ENCODE measurements at regions not wholly inside any gene's neighbourhood (a gene's known extent, or its start where the extent isn't known, plus 50 kb on each side); places are given as distances from the start of the nearest gene placed in this dataset.

- Histone ChIP-seq H3K23ac (ENCODE audit: low read depth, low read length) (no peak overlapping the region), H3K18ac (ENCODE audit: low read depth, low read length) (no peak overlapping the region), H3K9ac (ENCODE audit: low read depth, low read length) (no peak overlapping the region), H3K79me1 (ENCODE audit: low read depth in 1 of 2, low read length in 2 of 2) (no peaks in the 10 kb centered on the region), H2BK5ac (ENCODE audit: low read depth, low read length, poor library complexity, severe bottlenecking) (no peak overlapping the region), H2BK15ac (ENCODE audit: low read depth, low read length) (no peak overlapping the region), H3K4me2 (ENCODE audit: low read depth, low read length) (no peak overlapping the region), H2BK120ac (ENCODE audit: low read depth, low read length) (no peak overlapping the region), H3K4me3 (ENCODE audit: insufficient read depth, low read depth, low read length) (no peak overlapping the region), H3K36me3 (ENCODE audit: control insufficient read depth, insufficient read depth, low read length) (no peaks in the 10 kb centered on the region), H2AFZ (replicated peaks; ENCODE audit: low read length, poor library complexity) (no peak overlapping the region), H2BK20ac (ENCODE audit: low read depth, low read length) (no peak overlapping the region), H4K91ac (ENCODE audit: insufficient read depth, low read depth, low read length) (no peak overlapping the region), H3K27ac (ENCODE audit: insufficient read depth, low read length) (no peak overlapping the region), H3K27me3 (ENCODE audit: control insufficient read depth, insufficient read depth, low read length) (no peaks in the 10 kb centered on the region), H3K4me1 (ENCODE audit: control insufficient read depth, insufficient read depth, low read length) (no peaks in the 10 kb centered on the region), H4K8ac (ENCODE audit: low read depth in 2 of 2, low read length in 2 of 2) (no peak overlapping the region), H2AK5ac (ENCODE audit: low read depth, low read length) (no peak overlapping the region), H2AK9ac (replicated peaks; ENCODE audit: low read depth, low read length, poor library complexity) (no peak overlapping the region), H4K20me1 (ENCODE audit: insufficient read depth, low read length) (no peaks in the 10 kb centered on the region), H3K9me3 (ENCODE audit: control insufficient read depth, insufficient read depth, low read length) (no peaks in the 10 kb centered on the region), H3K56ac (ENCODE audit: extremely low read depth, insufficient read depth, low read length) (no peak overlapping the region), H3K9me1 (ENCODE audit: insufficient read depth, low read length) (no peaks in the 10 kb centered on the region), H4K5ac (ENCODE audit: low read depth, low read length) (no peak overlapping the region), H3K14ac (replicated peaks; ENCODE audit: low read depth, low read length) (no peak overlapping the region), H3K4ac (ENCODE audit: low read depth, low read length) (no peak overlapping the region)
- no TSS peak for BruUV-seq (replicated peaks)
- no peak for ATAC-seq (ENCODE audit: low read depth)
- ChIA-PET CTCF (no interaction called here), POLR2A (ENCODE audit: unreplicated experiment) (no interaction called here)
- in situ Hi-C loops (cut with MboI; ENCODE audit: low sequenced_read_pairs) (no loop called here), dilution Hi-C loops (cut with HindIII; ENCODE audit: low sequenced_read_pairs, unreplicated experiment) (no loop called here), intact Hi-C loops (cut with micrococcal nuclease) (no loop called here)
- DNase-seq: no peak
- no peak for TF ChIP-seq MAZ (IDR thresholded peaks at IDR 0.05; ENCODE audit: borderline replicate concordance, low read depth, low read length)
Observed at GRCh38 chrX:106247162-106247561, 79.1 kb downstream of the PWWP3B start.

Data from IMR-90 (cell line).